Stimulated activated CD8-positive, alpha-beta memory T cell treated with anti-CD3 and anti-CD28 coated beads, Interleukin-4, amount 100 ng/mL, for 48 hours (primary cell): ENCODE measurements at regions not wholly inside any gene's neighbourhood (a gene's known extent, or its start where the extent isn't known, plus 50 kb on each side); places are given as distances from the start of the nearest gene placed in this dataset.
"Not testable (repeated sequence)": the region's sequence is repeated elsewhere in the genome, so short reads cannot be mapped to it uniquely, and the experiment has no call there.

Experiments used
- DNase-seq: peaks from one replicate; pipeline ENCODE4 v3.0.0-alpha.2; 2020

- no peak for DNase-seq
These were observed 1088.4 kb downstream of the OTOL1 start for GRCh38 chr3:162584986-162585385.

DNA sequence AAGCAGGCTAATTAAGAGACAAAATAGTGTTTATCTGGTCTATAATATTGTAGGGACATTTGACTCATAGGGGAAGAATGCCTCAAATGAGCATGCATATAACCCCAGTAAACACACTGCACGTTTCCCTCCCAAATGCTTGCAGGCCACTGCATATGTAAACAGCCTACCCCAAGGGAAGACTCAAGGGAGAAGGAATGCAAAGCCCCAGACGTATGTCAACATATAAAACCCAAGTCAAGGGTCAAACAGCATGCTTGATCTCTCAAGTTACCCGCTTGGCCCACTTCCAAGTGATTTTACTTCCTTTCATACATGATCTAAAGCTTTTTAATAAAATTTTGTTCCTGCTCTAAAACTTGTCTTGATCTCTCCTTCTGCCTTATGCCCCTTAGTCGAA lies 1090.0 kb downstream of the OTOL1 start:
- no peak for DNase-seq

DNA sequence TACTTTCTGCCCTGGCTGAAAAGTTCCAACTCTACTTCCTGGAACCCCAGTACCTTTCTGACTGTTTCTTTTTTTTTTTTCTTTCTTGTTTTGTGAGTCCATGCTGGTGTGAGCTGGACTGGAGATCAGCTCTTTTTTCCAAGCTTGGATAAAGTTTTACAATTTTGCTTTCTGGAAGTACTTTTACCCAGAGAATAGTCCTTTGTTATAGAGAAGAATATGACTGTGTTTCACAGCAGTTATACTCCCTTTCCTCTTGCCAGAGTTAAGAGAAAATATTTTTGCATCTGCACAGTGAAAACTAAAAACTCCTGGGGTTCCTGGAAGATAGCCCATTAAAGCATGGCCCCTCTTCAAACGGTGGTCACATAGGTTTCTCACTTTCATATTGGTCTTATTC lies 1100.6 kb downstream of the OTOL1 start:
- DNase-seq: no peak

DNA sequence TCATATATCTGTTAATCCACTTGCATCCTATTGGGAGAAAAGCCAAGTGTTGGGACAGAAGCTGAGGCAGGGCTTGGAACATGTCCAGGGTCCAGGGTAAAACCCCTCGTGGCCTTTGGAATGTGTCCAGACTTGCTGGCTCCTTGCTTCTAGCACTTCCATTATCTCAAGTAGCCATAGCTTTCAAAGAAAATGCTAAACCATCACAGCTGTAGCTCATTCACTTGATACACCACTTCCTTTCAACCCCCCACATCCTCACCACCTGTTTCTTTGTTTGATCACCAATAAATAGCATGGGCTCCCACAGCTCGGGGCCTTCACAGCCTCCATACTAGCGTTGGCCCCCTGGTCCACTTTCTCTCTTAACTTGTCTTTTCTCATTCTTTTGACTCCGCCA lies 1101.9 kb downstream of the OTOL1 start:
- DNase-seq: not testable (repeated sequence)

DNA sequence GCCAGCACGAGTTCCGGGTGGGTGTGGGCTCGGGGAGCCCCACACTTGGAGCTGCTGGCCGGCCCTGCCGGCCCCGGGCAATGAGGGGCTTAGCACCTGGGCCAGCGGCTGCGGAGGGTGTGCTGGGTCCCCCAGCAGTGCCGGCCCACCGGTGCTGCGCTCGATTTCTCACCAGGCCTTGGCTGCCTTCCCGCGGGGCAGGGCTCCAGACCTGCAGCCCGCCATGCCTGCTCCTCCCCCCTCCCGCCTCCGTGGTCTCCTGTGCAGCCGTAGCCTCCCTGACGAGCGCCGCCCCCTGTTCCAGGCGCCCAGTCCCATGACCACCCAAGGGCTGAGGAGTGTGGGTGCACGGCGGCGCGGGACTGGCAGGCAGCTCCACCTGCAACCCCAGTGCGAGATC lies 1103.1 kb downstream of the OTOL1 start:
- not testable (repeated sequence) for DNase-seq

DNA sequence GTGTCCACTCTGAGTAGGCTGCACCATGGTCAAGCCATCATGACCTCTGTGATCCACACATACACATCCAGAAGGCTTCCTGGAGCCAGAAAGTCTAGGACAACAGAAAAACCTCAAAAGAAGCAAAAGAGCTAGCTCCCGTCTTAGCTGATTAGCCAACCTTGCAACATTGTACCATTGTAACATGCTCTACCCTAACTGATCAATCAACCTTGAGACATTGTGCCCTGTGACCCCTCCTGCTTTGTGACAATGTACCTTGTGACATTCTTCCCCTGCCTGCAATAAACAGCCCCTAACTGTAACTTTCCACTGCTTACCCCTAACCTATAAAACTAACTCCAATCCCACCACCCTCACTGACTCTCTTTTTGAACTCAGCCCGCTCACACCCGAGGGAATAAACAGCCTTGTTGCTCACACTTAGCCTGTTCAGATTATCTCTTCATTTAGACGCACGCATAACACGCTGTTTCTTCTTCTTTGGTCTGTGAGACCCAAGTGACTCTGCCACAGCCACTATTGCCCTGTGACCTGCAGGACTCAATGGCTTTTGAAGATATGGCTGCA lies 1104.6 kb downstream of the OTOL1 start:
- DNase-seq: no peak

DNA sequence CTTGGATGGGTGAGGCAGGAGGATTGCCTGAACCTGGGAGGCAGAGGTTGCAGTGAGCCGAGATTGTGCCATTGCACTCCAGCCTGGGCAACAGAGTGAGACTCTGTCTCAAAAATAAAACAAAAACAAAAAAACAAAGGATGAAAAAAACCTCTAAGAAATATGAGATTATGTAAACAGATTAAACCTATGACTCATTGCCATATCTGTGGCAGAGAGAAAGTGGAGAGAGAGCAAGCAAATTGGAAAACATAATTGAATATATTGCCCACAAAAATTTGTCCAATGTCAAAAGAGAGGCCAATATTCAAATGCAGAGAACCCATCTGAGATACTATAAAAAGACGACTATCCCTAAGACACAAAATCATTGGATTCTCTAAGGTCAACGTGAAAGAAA lies 1106.0 kb downstream of the OTOL1 start:
- no peak for DNase-seq

DNA sequence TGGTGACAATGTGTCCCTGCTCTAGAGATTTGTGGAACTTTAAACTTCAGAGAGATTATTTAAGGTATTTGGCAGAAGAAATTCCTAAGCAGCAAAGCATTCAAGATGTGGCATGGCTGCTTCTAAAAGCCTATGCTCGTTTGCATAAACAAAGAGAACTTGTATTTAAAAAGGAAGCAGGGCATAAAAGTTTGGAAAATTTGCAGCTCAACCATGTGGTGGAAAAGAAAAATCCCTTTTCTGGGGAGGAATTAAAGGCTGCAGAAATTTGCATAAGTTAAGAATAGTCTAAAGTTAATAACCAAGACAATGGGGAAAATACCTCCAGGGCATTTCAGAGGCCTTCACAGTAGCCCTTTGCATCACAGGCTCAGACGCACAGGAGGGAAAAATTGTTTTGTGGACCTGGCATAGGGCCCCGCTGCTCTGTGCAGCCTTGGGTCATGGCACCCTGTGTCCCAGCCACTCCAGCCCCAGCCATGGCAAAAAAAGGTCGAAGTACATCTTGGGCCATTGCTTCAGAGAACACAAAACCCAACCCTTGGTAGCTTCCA lies 1109.1 kb downstream of the OTOL1 start:
- no peak for DNase-seq

DNA sequence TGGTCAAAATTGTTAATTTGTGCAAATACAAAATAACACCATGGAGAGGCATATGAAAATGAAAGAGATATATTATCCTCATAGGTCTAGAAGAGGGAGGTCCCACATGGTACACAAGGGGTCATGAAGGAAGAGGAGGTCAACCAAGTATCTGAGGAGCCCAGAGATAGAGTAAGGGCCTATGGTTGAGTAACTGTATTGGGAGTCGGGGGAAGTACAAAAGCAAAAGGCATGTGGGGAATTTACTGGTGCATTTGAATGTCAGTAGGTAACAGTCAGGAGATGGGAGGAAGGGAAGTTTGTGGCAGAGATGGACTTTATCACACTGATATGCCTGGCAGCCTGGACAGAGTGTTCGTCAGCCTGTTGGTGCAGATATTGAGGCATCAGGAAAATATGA lies 1113.7 kb downstream of the OTOL1 start:
- DNase-seq: no peak

GRCh38 chr3:162612991-162613390 lies 1116.4 kb downstream of the OTOL1 start:
- no peak for DNase-seq

- no peak for DNase-seq
These were observed 1129.6 kb downstream of the OTOL1 start for GRCh38 chr3:162626172-162626571.

DNA sequence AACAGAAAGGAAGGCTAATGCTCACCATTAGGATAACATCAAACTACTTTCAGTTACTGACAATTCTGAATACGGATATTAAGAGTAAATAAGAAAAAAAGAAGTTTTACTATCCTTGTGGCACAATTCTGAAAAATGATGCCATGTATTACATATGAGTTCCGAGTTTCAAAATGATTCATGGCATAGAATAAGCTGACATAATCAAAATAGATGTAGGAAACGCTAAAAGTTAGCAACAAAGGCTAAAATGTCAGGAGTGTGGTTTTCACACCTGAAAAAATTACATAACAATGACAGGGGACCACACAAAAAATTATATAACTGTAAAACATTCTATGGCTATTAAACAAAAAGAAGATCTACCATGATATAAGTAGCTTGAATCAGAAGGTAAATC lies 1131.9 kb downstream of the OTOL1 start:
- DNase-seq: no peak

- DNase-seq: no peak
These were observed 1132.8 kb downstream of the OTOL1 start for GRCh38 chr3:162629372-162629771.

- no peak for DNase-seq
These were observed 1136.1 kb downstream of the OTOL1 start for GRCh38 chr3:162632672-162633071.

DNA sequence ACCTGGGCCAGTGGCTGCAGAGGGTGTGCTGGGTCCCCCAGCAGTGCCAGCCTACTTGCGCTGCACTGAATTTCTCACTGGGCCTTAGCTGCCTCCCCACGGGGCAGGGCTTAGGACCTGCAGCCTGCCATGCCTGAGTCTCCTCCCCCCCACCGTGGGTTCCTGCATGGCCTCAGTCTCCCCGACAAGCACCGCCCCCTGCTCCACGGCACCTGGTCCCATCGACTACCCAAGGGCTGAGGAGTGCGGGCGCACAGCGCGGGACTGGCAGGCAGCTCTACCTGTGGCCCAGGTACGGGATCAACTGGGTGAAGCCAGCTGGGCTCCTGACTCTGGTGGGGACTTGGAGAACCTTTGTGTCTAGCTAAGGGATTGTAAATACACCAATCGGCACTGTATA lies 1143.6 kb downstream of the OTOL1 start:
- DNase-seq: not testable (repeated sequence)

DNA sequence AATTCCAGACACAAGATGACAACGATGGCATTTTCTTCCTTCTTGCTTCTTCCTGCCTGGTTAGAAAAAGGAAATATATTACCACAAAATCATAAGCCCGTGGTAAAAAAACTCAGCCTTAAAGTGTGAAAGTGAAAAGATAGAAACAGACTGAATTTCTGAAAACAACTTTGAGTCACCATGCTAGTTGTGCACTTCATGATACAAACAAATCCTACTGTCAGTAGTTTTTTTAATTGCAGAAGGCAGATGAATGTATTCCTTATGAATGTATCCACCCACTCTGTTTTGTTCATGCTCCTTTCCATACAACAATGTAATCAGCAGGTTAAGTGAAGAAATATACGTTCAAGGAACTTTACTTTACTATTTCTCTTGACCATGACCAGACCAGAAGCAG lies 1144.7 kb downstream of the OTOL1 start:
- no peak for DNase-seq

GRCh38 chr3:162641907-162642306 lies 1145.3 kb downstream of the OTOL1 start:
- DNase-seq: no peak

GRCh38 chr3:162643245-162643644 lies 1146.6 kb downstream of the OTOL1 start:
- DNase-seq: no peak

DNA sequence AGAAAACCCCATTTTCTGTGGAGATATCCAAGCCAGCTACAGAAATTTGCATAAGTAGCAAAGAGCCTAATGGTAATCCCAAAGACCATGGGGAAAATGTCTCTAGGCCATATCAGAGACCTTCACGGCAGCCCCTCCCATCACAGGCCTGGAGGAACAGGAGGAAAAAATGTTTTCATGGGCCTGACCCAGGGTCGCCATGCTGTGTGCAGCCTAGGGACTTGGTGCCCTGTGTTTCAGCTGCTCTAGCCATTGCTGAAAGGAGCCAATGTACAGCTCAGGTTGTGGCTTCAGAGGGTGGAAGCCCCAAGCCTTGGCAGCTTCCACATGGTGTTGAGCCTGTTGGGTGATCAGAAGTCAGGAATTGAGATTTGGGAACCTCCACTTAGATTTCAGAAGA lies 1150.7 kb downstream of the OTOL1 start:
- DNase-seq: no peak

- no peak for DNase-seq
These were observed 1161.4 kb downstream of the OTOL1 start for GRCh38 chr3:162658003-162658402.

- no peak for DNase-seq
These were observed 1169.2 kb downstream of the OTOL1 start for GRCh38 chr3:162665684-162666391.

DNA sequence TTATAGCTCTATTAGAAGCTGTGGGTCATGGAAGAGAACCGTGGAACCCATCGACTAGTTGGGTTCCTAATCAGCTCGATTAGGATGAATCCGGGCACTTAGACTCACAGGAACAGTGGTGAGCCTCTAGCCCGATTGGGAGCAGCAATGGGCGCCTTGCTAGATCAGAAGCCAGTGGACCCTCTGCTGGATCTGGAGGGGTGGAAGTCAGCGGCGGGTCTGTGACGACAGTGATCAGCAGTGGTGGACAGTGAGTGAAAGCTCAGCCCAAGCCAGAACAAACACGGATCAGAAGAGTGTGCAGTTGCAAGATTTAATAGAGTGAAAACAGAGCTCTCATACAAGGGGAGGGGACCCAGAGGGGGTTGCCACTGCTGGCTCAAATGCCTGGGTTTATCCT lies 1170.2 kb downstream of the OTOL1 start:
- no peak for DNase-seq

DNA sequence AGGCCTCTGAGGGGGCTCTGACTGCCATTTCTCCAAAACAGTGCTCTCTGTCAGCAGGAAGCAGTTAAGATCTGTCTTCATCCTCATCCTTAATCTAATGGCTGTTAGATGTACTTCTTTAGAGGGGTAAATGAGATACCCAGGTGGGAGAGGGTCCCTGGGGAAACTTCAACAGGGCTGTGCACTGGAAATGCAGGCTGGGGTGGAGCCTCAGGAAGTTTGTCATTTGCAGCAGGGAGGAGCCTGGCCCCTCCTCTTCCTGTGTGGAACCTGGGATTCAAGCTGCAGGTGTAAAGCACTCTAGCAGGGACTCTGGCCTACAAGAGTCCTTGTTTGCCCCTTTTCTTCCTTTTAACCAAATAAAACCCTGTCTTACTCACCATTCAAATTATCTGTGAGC lies 1173.6 kb downstream of the OTOL1 start:
- no peak for DNase-seq

- no peak for DNase-seq
These were observed 1180.9 kb downstream of the OTOL1 start for GRCh38 chr3:162677475-162677874.

DNA sequence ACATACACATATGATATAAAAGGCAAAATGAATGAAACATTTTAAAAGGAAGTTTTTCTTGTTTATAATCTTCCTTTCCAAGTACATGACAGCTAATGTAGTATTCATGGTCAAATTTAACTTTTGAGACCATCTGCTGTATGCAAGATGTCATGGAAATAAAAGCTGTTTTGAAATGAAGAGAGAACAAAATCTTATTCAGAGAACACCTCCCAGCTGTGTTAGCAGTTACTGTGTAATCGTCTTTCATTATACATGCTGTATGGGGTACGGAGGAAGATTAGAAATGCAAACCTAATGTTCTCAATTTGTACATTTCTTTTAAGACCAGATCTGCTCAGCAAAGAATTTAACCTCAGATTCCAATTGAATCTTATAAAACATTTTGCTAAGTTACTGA lies 1182.3 kb downstream of the OTOL1 start:
- no peak for DNase-seq
